Panc1 (cell line): ENCODE measurements at regions not wholly inside any gene's neighbourhood (a gene's known extent, or its start where the extent isn't known, plus 50 kb on each side); places are given as distances from the start of the nearest gene placed in this dataset.

Experiments
- ATAC-seq: fragments of 200-7000 bp; cut with Tn5 transposase; 2 replicates; pipeline ENCODE4 v1.9.1; 2020; ENCODE audit warnings: mild to moderate bottlenecking, moderate library complexity
- BruUV-seq: library from RNA; stranded (reverse); fragments of 400-500 nt; replicated peaks from 2 replicates; lab custom pipeline; 2021; lab: Mats Ljungman, UMichigan
- CTCF ChIA-PET: fragments of 300-600 bp; sonication (Branson Sonifier 250); formaldehyde crosslinking; loops from one replicate; lab custom pipeline; 2022; ENCODE audit warnings: antibody characterized with exemption; lab: Charles Lee
- POLR2A ChIA-PET: fragments of 300-600 bp; sonication (Branson Sonifier 250); formaldehyde crosslinking; loops from one replicate; lab custom pipeline; 2022; ENCODE audit warnings: antibody characterized with exemption; lab: Charles Lee
- DNase-seq: peaks from one replicate; pipeline ENCODE4 v3.0.0-alpha.2; 2010; ENCODE audit warnings: low read depth, low spot score
- H3K27ac ChIP-seq: 2 replicates; pipeline ENCODE4 v1.5.1; 2011; ENCODE audit warnings: mild to moderate bottlenecking, low read length, inconsistent platforms
- H3K27me3 ChIP-seq: fragments of 200-500 bp; sonication (Bioruptor generic); 2 replicates; pipeline ENCODE4 v1.6.0; 2014; ENCODE audit warnings: low read length, inconsistent platforms; ENCODE audit not compliant: control insufficient read depth, insufficient read depth
- H3K36me3 ChIP-seq: fragments of 200-500 bp; sonication (Bioruptor generic); 2 replicates; pipeline ENCODE4 v1.5.1; 2014; ENCODE audit warnings: inconsistent platforms, mild to moderate bottlenecking, low read length, moderate library complexity; ENCODE audit not compliant: control insufficient read depth, insufficient read depth
- H3K4me1 ChIP-seq: 2 replicates; pipeline ENCODE4 v1.5.1; 2011; ENCODE audit warnings: inconsistent platforms, mild to moderate bottlenecking, low read length, moderate library complexity; ENCODE audit not compliant: control insufficient read depth, insufficient read depth
- H3K4me3 ChIP-seq, 2 experiments: 2 replicates each; pipeline ENCODE4 v1.5.1; 2011 to 2012; ENCODE audit warnings: low read depth in 2 of 2, low read length in 2 of 2, mild to moderate bottlenecking in 2 of 2, inconsistent platforms in 1 of 2, moderate library complexity in 1 of 2
- H3K9me3 ChIP-seq: fragments of 200-500 bp; sonication (Bioruptor generic); 2 replicates; pipeline ENCODE4 v1.5.1; 2014; ENCODE audit warnings: low read depth, mild to moderate bottlenecking, inconsistent platforms, low read length, moderate library complexity; ENCODE audit not compliant: control insufficient read depth, insufficient read depth
- POLR2AphosphoS5 ChIP-seq: IDR thresholded peaks from 2 replicates; pipeline ENCODE4 v1.6.1; 2012; ENCODE audit warnings: mild to moderate bottlenecking, low read depth, low read length, moderate library complexity
- SIN3A ChIP-seq: IDR thresholded peaks from 2 replicates; pipeline ENCODE4 v1.6.1; 2012; ENCODE audit warnings: low read depth, mild to moderate bottlenecking, low read length, moderate library complexity, borderline replicate concordance; ENCODE audit not compliant: insufficient read depth
- TCF7L2 ChIP-seq: IDR thresholded peaks from 2 replicates; pipeline ENCODE4 v1.6.1; 2011; ENCODE audit warnings: mild to moderate bottlenecking, low read depth, low read length, inconsistent platforms
- in situ Hi-C: cut with HindIII; loops from 2 replicates; pipeline ENCODE4 v1.10.0; 2016; ENCODE audit warnings: low sequenced_read_pairs, low pct_unique_long_range_greater_than_20kb
- intact Hi-C: fragments of 100-400 bp; cut with micrococcal nuclease; formaldehyde crosslinking; loops from one replicate; pipeline ENCODE4 v1.10.0; 2022; ENCODE audit not compliant: unreplicated experiment
- TF ChIP-seq, protein P1 (sequence below): fragments of 450-650 bp; IDR thresholded peaks from 2 replicates; pipeline ENCODE4 v1.5.1; 2017; ENCODE audit warnings: mild to moderate bottlenecking
- TF ChIP-seq, protein P2 (sequence below), 2 experiments: IDR thresholded peaks; 2 replicates each; pipeline ENCODE4 v1.6.1; 2011 to 2012; ENCODE audit warnings: low read depth in 2 of 2, control low read depth in 1 of 2, low read length in 1 of 2, mild to moderate bottlenecking in 1 of 2, moderate library complexity in 1 of 2; ENCODE audit not compliant: insufficient read depth in 1 of 2

DNA sequence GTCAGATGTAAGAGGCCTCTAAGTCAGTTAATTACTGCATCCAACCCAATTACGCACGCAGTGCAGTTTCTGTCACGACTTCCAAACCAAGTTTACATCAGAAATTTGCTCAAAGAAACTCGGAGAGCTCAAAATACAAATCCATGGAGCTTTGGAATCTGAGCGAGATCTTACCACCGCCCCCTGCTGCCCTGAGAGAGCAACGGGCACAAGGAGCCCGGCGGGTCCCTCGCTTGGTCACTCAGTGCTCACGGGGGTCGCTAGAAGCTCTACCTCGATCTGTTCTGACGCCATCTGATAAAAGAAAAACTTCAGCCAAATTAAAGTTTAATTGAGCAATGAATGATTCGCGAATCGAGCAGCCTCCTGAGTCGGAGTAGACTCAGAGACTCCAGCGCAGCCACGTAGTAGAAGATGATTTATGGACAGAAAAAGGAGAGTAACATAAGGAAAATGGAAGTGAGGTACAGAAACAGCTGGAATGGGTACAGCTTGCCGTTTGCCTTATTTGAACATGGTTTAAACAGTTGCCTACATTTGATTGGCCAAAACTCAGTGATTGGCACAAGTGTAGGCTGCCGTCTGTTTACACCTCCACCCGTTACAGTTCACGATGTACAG lies 232.7 kb upstream of the ATP10A start:
- intact Hi-C loops (no loop called here), in situ Hi-C loops (no loop called here)
- ChIA-PET POLR2A (interaction anchor here (0.6 kb wide), 1 partner anchor 673 kb away, joined by 12 read pairs; no protein-coding TSS in a partner anchor), CTCF (interaction anchor here (0.6 to 1.4 kb wide), 3 partner anchors 14 to 57 kb away, joined by 3 to 4 read pairs (median 3); no protein-coding TSS in a partner anchor)
- Histone ChIP-seq H3K27me3 (no peaks in the 10 kb centered on the region), H3K4me1 (no peaks in the 10 kb centered on the region), H3K27ac (no peak overlapping the region), H3K9me3 (no peaks in the 10 kb centered on the region), H3K36me3 (no peaks in the 10 kb centered on the region), H3K4me3 (no peak overlapping the region)
- TF ChIP-seq SIN3A (no peak), TCF7L2 (no peak)
- TF ChIP-seq, protein P1, sequence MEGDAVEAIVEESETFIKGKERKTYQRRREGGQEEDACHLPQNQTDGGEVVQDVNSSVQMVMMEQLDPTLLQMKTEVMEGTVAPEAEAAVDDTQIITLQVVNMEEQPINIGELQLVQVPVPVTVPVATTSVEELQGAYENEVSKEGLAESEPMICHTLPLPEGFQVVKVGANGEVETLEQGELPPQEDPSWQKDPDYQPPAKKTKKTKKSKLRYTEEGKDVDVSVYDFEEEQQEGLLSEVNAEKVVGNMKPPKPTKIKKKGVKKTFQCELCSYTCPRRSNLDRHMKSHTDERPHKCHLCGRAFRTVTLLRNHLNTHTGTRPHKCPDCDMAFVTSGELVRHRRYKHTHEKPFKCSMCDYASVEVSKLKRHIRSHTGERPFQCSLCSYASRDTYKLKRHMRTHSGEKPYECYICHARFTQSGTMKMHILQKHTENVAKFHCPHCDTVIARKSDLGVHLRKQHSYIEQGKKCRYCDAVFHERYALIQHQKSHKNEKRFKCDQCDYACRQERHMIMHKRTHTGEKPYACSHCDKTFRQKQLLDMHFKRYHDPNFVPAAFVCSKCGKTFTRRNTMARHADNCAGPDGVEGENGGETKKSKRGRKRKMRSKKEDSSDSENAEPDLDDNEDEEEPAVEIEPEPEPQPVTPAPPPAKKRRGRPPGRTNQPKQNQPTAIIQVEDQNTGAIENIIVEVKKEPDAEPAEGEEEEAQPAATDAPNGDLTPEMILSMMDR, result peak; percentile 59
- DNase-seq (no peak), ATAC-seq (no peak)
- no TSS peak for BruUV-seq

DNA sequence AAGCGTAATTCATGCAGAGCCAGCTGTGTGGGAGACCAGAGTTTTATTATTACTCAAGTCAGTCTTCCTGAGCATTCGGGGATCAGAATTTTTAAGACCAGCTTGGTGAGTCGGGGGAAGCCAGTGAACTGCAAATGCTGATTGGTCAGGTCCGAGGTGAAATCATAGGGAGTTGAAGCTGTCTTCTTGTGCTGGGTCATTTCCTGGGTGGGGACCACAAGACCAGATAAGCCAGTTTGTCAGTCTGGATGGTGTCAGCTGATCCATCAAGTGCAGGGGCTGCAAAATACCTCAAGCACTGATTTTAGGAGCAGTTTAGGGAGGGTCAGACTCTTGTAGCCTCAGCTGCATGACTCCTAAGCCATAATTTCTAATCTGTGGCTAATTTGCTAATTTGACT lies 228.1 kb upstream of the ATP10A start:
- no TSS peak for BruUV-seq
- Histone ChIP-seq H3K27me3 (no peaks in the 10 kb centered on the region), H3K27ac (no peak overlapping the region), H3K4me3 (no peak overlapping the region), H3K36me3 (no peaks in the 10 kb centered on the region), H3K9me3 (no peaks in the 10 kb centered on the region), H3K4me1 (no peaks in the 10 kb centered on the region)
- POLR2A ChIA-PET, result no interaction called here
- TF ChIP-seq, protein P2, sequence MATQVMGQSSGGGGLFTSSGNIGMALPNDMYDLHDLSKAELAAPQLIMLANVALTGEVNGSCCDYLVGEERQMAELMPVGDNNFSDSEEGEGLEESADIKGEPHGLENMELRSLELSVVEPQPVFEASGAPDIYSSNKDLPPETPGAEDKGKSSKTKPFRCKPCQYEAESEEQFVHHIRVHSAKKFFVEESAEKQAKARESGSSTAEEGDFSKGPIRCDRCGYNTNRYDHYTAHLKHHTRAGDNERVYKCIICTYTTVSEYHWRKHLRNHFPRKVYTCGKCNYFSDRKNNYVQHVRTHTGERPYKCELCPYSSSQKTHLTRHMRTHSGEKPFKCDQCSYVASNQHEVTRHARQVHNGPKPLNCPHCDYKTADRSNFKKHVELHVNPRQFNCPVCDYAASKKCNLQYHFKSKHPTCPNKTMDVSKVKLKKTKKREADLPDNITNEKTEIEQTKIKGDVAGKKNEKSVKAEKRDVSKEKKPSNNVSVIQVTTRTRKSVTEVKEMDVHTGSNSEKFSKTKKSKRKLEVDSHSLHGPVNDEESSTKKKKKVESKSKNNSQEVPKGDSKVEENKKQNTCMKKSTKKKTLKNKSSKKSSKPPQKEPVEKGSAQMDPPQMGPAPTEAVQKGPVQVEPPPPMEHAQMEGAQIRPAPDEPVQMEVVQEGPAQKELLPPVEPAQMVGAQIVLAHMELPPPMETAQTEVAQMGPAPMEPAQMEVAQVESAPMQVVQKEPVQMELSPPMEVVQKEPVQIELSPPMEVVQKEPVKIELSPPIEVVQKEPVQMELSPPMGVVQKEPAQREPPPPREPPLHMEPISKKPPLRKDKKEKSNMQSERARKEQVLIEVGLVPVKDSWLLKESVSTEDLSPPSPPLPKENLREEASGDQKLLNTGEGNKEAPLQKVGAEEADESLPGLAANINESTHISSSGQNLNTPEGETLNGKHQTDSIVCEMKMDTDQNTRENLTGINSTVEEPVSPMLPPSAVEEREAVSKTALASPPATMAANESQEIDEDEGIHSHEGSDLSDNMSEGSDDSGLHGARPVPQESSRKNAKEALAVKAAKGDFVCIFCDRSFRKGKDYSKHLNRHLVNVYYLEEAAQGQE (IDR thresholded peaks at IDR 0.05; ENCODE audit: insufficient read depth in 1 of 2, low read depth in 2 of 2, low read length in 1 of 2), result no peak
- TF ChIP-seq, protein P1, result no peak
- no peak for TF ChIP-seq TCF7L2
- TF ChIP-seq SIN3A, result no peak
- no peak for TF ChIP-seq POLR2AphosphoS5
- intact Hi-C loops, result no loop called here
- DNase-seq, result no peak
- CTCF ChIA-PET, result interaction anchor here (0.7 kb wide), 1 partner anchor 369 kb away, joined by 4 read pairs; no protein-coding TSS in a partner anchor
- no peak for ATAC-seq
- in situ Hi-C loops, result no loop called here
